ENCODE measurements at regions not wholly inside any gene's neighbourhood (a gene's known extent, or its start where the extent isn't known, plus 50 kb on each side); places are given as distances from the start of the nearest gene placed in this dataset.

DNA sequence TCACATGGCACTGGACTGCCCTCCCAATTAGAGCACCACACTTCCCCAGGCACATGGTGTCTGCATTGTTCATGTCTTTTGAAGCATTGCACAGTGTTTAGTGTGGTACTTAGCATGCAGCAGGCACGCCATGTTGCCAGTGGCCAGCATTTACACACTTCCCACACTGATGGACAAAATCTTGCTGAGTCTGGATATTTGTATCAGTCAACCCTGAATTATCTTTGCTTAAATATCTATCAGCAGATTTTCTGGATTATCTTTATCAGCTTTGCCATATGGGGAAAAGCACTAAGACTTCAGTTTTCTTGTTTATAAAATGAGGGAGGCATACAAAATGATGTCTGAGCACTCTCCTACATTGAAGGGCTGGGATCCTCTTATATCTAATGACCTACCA is 416.0 kb upstream of the MMADHC start:
- no peak for DNase-seq (ENCODE audit: low spot score)
- intact Hi-C loops (cut with DNase I), result no loop called here

- intact Hi-C loops (cut with DNase I), result no loop called here
Observed at GRCh38 chr2:150001788-150002187, 414.2 kb upstream of the MMADHC start.

GRCh38 chr2:149996901-149997300 is 409.3 kb upstream of the MMADHC start:
- no peak for DNase-seq (ENCODE audit: low spot score)
- intact Hi-C loops (cut with DNase I), result no loop called here

More at GRCh38 chr2:150001788-150002187, 414.2 kb upstream of the MMADHC start:
- no peak for DNase-seq (ENCODE audit: low spot score)

- intact Hi-C loops (cut with DNase I), result loop anchor here (5.0 kb wide), 1 partner anchor 493 kb away; the partner anchor contains the start of gene RND3
- DNase-seq (ENCODE audit: low spot score), result no peak
Observed at GRCh38 chr2:149994057-149994728, 406.6 kb upstream of the MMADHC start.

DNA sequence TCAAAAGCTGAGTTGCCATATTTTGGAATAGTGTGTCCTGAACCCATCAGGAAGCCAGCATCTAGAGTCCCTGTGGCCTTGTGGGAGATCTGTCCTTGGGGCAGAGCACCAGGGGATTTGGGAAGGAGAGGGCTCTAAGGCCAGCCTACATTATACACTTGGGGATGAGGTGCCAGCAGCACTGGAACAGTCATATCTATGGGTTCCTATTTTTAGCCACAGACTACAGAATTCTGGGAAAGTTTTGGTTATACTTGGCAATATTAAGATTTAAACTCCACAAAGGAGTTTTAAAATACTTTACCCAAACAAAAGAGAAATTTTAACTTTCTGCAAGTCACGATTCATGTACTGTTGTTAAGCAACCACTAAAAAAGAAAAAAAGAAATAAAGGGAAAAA is 405.7 kb upstream of the MMADHC start:
- intact Hi-C loops (cut with DNase I), result loop anchor here (5.0 kb wide), 1 partner anchor 494 kb away; the partner anchor contains the start of gene RND3

DNA sequence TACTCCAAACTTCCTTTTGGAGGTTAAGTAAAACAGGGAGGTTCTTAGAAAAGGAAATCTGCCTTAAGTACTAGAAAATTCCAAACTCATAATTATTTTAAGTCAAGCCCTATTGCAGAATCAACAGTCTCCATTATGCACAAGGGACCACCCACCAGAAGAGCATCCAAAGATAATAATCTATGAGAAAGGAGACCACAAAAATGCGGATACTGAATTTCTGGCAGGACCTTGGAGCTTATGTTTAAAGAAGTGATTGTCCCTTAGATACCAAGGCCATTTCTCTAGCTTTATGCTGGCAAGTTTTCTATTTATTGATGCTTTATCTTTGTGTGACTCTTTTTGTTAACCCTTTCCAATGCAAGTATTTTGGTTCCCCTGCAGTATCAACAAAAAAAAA is 404.0 kb upstream of the MMADHC start:
- intact Hi-C loops (cut with DNase I), result loop anchor here (5.0 kb wide), 1 partner anchor 496 kb away; the partner anchor contains the start of gene RND3
- no peak for DNase-seq (ENCODE audit: low spot score)

More for the DNA sequence above, 405.7 kb upstream of the MMADHC start:
- DNase-seq (ENCODE audit: low spot score), result no peak

DNA sequence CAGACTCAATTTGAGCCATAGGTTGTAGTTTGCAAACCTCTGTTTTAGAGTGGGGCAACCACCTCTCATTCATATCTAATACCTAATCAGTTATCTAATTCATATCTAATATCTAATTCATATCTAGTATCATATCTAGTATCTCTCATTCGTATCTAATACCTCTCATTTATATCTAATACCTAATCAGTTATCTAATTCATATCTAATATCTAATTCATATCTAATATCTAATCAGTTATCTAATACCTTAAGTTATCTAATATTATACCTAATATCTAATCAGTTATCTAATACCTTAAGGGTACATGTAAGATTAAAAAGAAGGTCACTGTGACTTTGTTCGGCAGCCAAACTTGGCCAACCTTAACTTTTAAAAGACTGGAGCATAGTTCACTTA is 403.4 kb upstream of the MMADHC start:
- DNase-seq (ENCODE audit: low spot score), result no peak
- intact Hi-C loops (cut with DNase I), result loop anchor here (5.0 kb wide), 1 partner anchor 496 kb away; the partner anchor contains the start of gene RND3

DNA sequence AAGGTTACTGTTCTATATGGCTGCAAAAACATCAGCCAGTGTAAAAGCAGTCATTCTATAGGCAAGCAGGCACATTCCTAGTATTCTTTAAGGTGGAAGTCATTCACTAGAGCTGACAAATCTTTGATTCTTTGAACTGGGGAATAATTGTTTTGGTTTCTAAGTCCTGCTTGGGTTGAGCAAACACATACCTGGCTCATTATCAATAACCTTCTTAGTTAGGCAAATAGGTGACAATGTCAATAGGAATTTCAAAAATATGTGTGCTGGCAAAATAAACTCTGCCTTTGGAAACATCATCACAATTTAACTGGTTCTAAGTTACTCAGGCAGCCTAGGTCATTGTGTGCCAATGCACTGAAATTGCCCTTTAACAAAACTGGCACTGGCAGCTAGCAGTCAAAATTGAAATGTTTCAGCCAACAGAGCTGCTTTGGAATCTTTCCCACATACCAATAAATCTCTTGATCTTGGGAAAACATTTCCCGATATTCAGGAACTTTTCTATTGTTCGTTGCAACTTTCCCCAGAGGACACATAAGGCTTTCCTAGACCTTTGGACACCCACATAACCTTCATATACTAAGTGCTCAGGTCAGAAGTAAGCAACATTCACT is 402.0 kb upstream of the MMADHC start:
- no peak for DNase-seq (ENCODE audit: low spot score)
- intact Hi-C loops (cut with DNase I), result loop anchor here (5.0 kb wide), 1 partner anchor 498 kb away; the partner anchor contains the start of gene RND3

GRCh38 chr2:149988361-149988760 is 400.8 kb upstream of the MMADHC start:
- DNase-seq (ENCODE audit: low spot score), result no peak
- intact Hi-C loops (cut with DNase I), result no loop called here

DNA sequence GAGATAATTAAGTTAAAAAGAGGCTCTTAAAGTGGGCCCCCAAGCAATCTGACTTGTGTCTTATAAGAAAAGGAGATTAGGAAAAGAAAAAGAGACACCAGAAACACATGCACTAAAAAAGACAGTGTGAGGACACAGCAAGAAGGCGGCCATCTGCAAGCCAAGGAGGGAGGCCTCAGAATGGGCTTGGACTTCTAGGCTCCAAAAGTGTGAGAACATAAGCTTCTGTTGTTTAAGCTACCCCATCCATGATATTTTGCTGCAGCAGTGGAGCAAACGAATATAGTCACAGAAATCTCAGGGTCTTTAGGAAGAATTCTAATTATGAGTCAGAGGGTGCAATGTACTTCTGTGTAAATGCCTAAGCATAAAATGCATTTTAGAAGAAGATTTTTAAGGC is 399.3 kb upstream of the MMADHC start:
- DNase-seq (ENCODE audit: low spot score), result no peak
- intact Hi-C loops (cut with DNase I), result no loop called here

- no peak for DNase-seq (ENCODE audit: low spot score)
- intact Hi-C loops (cut with DNase I), result no loop called here
Observed at GRCh38 chr2:149984311-149984710, 396.7 kb upstream of the MMADHC start.

GRCh38 chr2:149972066-149972465 is 384.5 kb upstream of the MMADHC start:
- intact Hi-C loops (cut with DNase I), result no loop called here
- no peak for DNase-seq (ENCODE audit: low spot score)

- intact Hi-C loops (cut with DNase I), result no loop called here
Observed at GRCh38 chr2:149954981-149955600, 367.5 kb upstream of the MMADHC start.

GRCh38 chr2:149953627-149954026 is 366.1 kb upstream of the MMADHC start:
- no peak for DNase-seq (ENCODE audit: low spot score)
- intact Hi-C loops (cut with DNase I), result no loop called here

More at GRCh38 chr2:149954981-149955600, 367.5 kb upstream of the MMADHC start:
- no peak for DNase-seq (ENCODE audit: low spot score)

GRCh38 chr2:149931486-149931885 is 343.9 kb upstream of the MMADHC start:
- DNase-seq (ENCODE audit: low spot score), result no peak
- intact Hi-C loops (cut with DNase I), result no loop called here

DNA sequence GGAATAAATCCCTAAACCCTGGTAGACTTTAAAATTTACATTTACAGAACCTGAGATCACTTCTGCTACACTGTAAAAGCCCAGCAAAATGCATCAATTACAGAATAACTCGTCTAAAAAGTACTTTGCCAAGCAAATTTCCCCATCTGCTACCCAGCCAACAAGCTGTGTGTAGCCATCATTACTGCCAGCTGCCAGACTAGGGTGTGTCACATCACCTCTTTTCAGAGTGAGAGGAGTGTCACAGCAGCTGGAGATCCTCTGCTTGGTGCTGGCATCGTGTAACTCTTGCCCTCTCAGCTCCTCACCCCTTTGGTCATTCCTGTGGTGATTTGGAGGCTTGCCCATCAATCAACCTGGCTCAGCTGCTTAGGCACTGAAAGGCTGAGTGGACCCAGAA is 340.4 kb upstream of the MMADHC start:
- DNase-seq (ENCODE audit: low spot score), result no peak
- intact Hi-C loops (cut with DNase I), result no loop called here

DNA sequence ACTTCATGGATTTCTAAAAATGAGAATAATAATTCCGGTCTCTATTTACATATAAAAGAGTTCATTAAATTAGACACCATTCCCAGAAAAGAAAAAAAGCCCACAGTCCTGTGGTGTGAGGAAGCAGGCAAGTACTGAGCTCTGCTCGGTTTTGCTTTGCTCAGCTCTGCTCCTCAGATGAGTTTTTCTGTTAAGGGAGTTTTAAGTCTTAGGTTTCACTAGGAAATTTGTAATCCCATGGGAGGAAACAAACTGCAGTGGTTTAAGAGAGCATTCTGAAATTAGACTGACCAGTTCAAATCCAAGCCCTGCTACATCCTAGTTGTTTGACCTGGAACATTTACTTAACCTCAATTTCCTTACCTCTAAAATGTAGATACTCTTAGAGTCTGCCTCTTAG is 338.6 kb upstream of the MMADHC start:
- no peak for DNase-seq (ENCODE audit: low spot score)

GRCh38 chr2:149924549-149925213 is 337.1 kb upstream of the MMADHC start:
- DNase-seq (ENCODE audit: low spot score), result no peak
- intact Hi-C loops (cut with DNase I), result no loop called here

More for the DNA sequence above, 338.6 kb upstream of the MMADHC start:
- intact Hi-C loops (cut with DNase I), result no loop called here

GRCh38 chr2:149924028-149924427 is 336.5 kb upstream of the MMADHC start:
- DNase-seq (ENCODE audit: low spot score), result no peak
- intact Hi-C loops (cut with DNase I), result no loop called here
